ENCODE measurements at regions not wholly inside any gene's neighbourhood (a gene's known extent, or its start where the extent isn't known, plus 50 kb on each side); places are given as distances from the start of the nearest gene placed in this dataset.

- DNase-seq (ENCODE audit: extremely low read depth, insufficient read length): no peak
- no peak for TF ChIP-seq CTCF (IDR thresholded peaks at IDR 0.05; ENCODE audit: insufficient read depth, low read length, poor library complexity, severe bottlenecking)
- Histone ChIP-seq H3K27me3 (replicated peaks; ENCODE audit: control insufficient read depth, insufficient read depth, low read length) (no peaks in the 10 kb centered on the region), H3K36me3 (ENCODE audit: control insufficient read depth, insufficient read depth, low read length) (no peaks in the 10 kb centered on the region), H3K4me3 (replicated peaks; ENCODE audit: low read depth, low read length) (peak overlapping the region; percentile 49)
These were observed 231.1 kb upstream of the SERP2 start for GRCh38 chr13:44142540-44142867.

DNA sequence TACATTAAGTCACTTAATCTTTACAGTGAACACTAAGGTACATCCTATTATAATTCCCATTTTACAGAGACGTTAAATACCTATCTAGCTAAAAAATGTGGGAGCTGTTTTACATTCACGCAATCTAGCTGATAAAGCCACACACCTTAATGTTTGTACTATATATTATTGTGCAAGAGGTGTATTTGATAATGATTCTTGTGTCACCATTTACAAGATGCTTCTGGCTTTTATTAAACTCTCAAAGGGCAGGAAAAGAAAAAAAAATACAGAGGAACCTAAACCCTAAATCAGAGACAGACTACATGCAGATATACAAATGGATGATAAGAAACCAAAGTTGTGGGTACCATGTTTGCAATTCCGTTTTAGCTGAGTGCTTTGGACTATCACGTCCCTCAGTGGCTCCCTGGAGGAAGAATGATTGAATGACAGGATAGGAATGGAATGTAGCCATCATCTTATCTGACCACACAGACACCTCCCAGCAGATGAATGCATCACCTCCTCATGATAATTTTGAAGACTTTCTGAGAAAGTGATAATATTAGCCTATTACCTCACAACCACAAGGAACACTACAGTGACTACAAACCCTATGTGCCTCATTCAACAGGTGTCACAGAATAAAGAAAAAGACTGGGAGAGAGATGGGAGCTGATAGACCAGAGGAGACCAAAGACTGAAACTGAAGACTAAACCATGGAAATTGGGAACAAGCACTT, 230.5 kb upstream of the SERP2 start:
- no peak for TF ChIP-seq CTCF (IDR thresholded peaks at IDR 0.05; ENCODE audit: insufficient read depth, low read length, poor library complexity, severe bottlenecking)
- no peaks in the 10 kb centered on the region for H3K27me3 ChIP-seq (replicated peaks; ENCODE audit: control insufficient read depth, insufficient read depth, low read length)
- no peak for DNase-seq (ENCODE audit: extremely low read depth, insufficient read length)
- H3K36me3 ChIP-seq (ENCODE audit: control insufficient read depth, insufficient read depth, low read length): no peaks in the 10 kb centered on the region
- H3K4me3 ChIP-seq (replicated peaks; ENCODE audit: low read depth, low read length): no peak overlapping the region

- TF ChIP-seq CTCF (IDR thresholded peaks at IDR 0.05; ENCODE audit: insufficient read depth, low read length, poor library complexity, severe bottlenecking): no peak
- H3K36me3 ChIP-seq (ENCODE audit: control insufficient read depth, insufficient read depth, low read length): no peaks in the 10 kb centered on the region
- H3K27me3 ChIP-seq (replicated peaks; ENCODE audit: control insufficient read depth, insufficient read depth, low read length): no peaks in the 10 kb centered on the region
- H3K4me3 ChIP-seq (replicated peaks; ENCODE audit: low read depth, low read length): no peak overlapping the region
- peak; percentile 6 for DNase-seq (ENCODE audit: extremely low read depth, insufficient read length)
These were observed 227.5 kb upstream of the SERP2 start for GRCh38 chr13:44146138-44146537.

DNA sequence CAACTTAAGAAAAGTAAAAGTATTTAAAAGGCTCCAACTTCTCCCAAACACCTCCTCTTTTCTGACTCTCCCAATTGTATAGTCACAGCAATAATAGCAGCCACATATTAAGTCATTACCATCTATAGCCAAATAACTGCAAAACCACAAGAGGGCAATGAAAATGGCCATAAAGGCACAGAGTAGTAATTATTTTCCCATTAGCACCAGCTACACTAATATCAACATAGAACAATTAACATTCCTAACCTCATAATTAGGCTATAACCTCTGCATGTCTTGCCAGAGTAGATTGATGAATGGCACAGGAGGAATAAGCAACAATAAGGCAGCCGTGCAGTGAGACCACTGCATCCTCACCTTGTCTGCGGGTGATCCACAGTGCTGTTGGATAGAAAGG, 226.4 kb upstream of the SERP2 start:
- no peak for DNase-seq (ENCODE audit: extremely low read depth, insufficient read length)
- no peaks in the 10 kb centered on the region for H3K27me3 ChIP-seq (replicated peaks; ENCODE audit: control insufficient read depth, insufficient read depth, low read length)
- no peaks in the 10 kb centered on the region for H3K36me3 ChIP-seq (ENCODE audit: control insufficient read depth, insufficient read depth, low read length)
- TF ChIP-seq CTCF (IDR thresholded peaks at IDR 0.05; ENCODE audit: insufficient read depth, low read length, poor library complexity, severe bottlenecking): no peak
- no peak overlapping the region for H3K4me3 ChIP-seq (replicated peaks; ENCODE audit: low read depth, low read length)

DNA sequence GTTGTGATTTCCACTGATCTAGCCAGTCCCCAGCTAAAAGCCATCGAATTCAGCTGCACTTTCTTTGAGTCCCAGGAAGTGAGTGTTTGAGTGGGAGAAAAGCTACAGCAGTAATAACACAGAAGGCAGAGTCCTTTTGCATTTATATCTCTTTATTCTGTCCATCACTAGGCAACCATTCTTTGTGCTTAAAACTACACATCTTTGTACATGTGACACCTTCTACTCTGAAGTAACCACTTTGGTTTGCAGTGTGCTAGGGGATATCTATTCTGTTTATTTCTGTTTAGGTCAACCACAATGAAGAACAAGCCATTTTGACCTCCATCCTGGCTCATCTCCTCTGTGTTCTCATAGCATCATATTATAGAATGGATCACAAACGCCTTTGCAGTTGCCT, 226.0 kb upstream of the SERP2 start:
- no peaks in the 10 kb centered on the region for H3K36me3 ChIP-seq (ENCODE audit: control insufficient read depth, insufficient read depth, low read length)
- no peak for TF ChIP-seq CTCF (IDR thresholded peaks at IDR 0.05; ENCODE audit: insufficient read depth, low read length, poor library complexity, severe bottlenecking)
- DNase-seq (ENCODE audit: extremely low read depth, insufficient read length): no peak
- H3K4me3 ChIP-seq (replicated peaks; ENCODE audit: low read depth, low read length): no peak overlapping the region
- H3K27me3 ChIP-seq (replicated peaks; ENCODE audit: control insufficient read depth, insufficient read depth, low read length): no peaks in the 10 kb centered on the region

All from GM06990 (cell line).